GM18858 (cell line): ENCODE measurements at regions not wholly inside any gene's neighbourhood (a gene's known extent, or its start where the extent isn't known, plus 50 kb on each side); places are given as distances from the start of the nearest gene placed in this dataset.

Source experiments
- ATAC-seq: cut with Tn5 transposase; IDR thresholded peaks from one replicate; pipeline ENCODE4 v1.9.1; 2021; ENCODE audit not compliant: unreplicated experiment

GRCh38 chr12:43294916-43295315 lies 257.1 kb downstream of the ADAMTS20 start:
- ATAC-seq, result no peak

- ATAC-seq, result no peak
Measured at GRCh38 chr12:43294147-43294546, 257.9 kb downstream of the ADAMTS20 start.

- no peak for ATAC-seq
Measured at GRCh38 chr12:43293396-43293795, 258.6 kb downstream of the ADAMTS20 start.

GRCh38 chr12:43292699-43293098 lies 259.3 kb downstream of the ADAMTS20 start:
- no peak for ATAC-seq

GRCh38 chr12:43291516-43291915 lies 260.5 kb downstream of the ADAMTS20 start:
- ATAC-seq, result no peak

GRCh38 chr12:43290836-43291235 lies 261.2 kb downstream of the ADAMTS20 start:
- ATAC-seq, result no peak

- ATAC-seq, result no peak
Measured at GRCh38 chr12:43289426-43289801, 262.6 kb downstream of the ADAMTS20 start.

GRCh38 chr12:43288671-43289425 lies 263.2 kb downstream of the ADAMTS20 start:
- no peak for ATAC-seq

- ATAC-seq, result no peak
Measured at GRCh38 chr12:43287706-43288383, 264.2 kb downstream of the ADAMTS20 start.

- ATAC-seq, result no peak
Measured at GRCh38 chr12:43286986-43287385, 265.0 kb downstream of the ADAMTS20 start.

GRCh38 chr12:43285159-43285598 lies 266.8 kb downstream of the ADAMTS20 start:
- no peak for ATAC-seq

- ATAC-seq, result no peak
Measured at GRCh38 chr12:43284486-43285158, 267.4 kb downstream of the ADAMTS20 start.

- ATAC-seq, result no peak
Measured at GRCh38 chr12:43283206-43283605, 268.8 kb downstream of the ADAMTS20 start.

GRCh38 chr12:43282106-43282505 lies 269.9 kb downstream of the ADAMTS20 start:
- no peak for ATAC-seq

GRCh38 chr12:43281563-43281962 lies 270.4 kb downstream of the ADAMTS20 start:
- ATAC-seq, result no peak

GRCh38 chr12:43278541-43278832 lies 273.5 kb downstream of the ADAMTS20 start:
- ATAC-seq, result no peak

- ATAC-seq, result peak; percentile 98
Measured at GRCh38 chr12:43277651-43278540, 274.1 kb downstream of the ADAMTS20 start.

- no peak for ATAC-seq
Measured at GRCh38 chr12:43273467-43273866, 278.5 kb downstream of the ADAMTS20 start.

- no peak for ATAC-seq
Measured at GRCh38 chr12:43271659-43272058, 280.3 kb downstream of the ADAMTS20 start.

GRCh38 chr12:43267818-43268217 lies 284.2 kb downstream of the ADAMTS20 start:
- ATAC-seq, result no peak

GRCh38 chr12:43261701-43262100 lies 290.3 kb downstream of the ADAMTS20 start:
- ATAC-seq, result no peak
